UCSD-AML1 (cell line): ENCODE measurements at regions not wholly inside any gene's neighbourhood (a gene's known extent, or its start where the extent isn't known, plus 50 kb on each side); places are given as distances from the start of the nearest gene placed in this dataset.
"Not testable (repeated sequence)": the region's sequence is repeated elsewhere in the genome, so short reads cannot be mapped to it uniquely, and the experiment has no call there.

ENCODE experiments used
- DNase-seq: peaks from one replicate; lab custom pipeline; 2025; ENCODE audit not compliant: unreplicated experiment; lab: John Stamatoyannopoulos, UW

DNA sequence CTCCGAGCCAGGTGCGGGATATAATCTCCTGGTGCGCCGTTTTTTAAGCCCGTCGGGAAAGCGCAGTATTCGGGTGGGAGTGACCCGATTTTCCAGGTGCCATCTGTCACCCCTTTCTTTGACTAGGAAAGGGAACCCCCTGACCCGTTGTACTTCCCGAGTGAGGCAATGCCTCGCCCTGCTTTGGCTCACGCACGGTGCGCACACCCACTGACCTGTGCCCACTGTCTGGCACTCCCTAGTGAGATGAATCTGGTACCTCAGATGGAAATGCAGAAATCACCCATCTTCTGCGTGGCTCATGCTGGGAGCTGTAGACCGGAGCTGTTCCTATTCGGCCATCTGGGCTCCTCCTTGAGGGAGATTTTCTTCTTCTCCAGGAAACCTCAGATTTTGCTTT lies 1135.1 kb upstream of the DIAPH2 start:
- not testable (repeated sequence) for DNase-seq

DNA sequence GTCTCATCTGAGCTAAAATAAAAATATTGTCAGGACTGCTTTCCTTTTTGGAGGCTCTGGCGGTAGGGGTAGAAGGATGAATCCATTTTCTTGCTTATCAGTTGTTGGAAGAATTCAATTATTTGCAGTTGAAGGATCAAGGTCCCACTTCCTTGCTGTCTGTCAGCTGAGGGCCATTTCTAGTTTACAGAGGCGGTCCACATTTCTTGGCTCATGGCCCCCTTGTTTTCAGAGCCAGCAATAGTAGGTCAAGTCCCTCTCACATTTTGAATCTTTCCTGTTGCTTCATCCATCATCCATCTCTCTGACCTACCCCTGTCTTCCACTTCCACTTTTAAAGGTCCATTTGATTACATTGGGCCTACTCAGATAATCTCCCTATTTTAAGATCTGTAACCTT lies 1099.3 kb upstream of the DIAPH2 start:
- DNase-seq, result no peak

DNA sequence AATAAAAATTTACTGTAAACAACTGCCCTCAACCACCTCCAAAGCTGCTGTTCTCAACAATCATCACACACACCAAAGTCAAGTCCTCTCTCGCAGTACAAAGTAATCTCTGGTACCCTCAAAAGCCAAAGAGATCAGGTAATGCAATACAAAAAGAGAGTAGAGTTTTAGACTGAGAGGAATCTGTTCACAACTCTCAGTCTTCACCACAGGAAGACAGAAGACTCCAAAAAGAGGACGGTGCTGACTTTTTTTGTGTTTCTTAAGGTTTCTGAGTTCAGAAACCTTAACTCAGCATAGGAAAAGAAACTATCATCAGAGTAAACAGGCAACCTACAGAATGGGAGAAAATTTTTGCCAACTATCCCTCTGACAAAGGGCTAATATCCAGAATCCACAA lies 1072.3 kb upstream of the DIAPH2 start:
- DNase-seq, result no peak

DNA sequence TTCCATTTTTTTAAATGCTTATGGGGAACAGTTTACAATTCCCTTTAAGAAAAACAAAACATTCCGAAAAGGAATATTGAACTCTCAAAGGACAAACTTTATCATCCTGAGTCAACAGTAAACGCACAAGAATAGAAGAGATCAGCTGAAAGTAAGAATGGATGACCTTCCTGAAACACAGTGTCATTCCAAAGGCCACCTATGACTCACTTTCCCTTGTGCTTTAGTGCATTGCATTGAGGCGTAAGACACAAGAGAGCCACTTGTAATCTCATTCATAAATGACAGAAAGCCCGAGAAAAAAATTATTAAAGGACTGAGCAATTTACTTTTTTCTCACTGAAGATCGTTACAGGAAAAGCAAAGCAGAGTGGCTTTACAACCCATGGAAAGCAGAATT lies 1062.4 kb upstream of the DIAPH2 start:
- DNase-seq, result no peak

DNA sequence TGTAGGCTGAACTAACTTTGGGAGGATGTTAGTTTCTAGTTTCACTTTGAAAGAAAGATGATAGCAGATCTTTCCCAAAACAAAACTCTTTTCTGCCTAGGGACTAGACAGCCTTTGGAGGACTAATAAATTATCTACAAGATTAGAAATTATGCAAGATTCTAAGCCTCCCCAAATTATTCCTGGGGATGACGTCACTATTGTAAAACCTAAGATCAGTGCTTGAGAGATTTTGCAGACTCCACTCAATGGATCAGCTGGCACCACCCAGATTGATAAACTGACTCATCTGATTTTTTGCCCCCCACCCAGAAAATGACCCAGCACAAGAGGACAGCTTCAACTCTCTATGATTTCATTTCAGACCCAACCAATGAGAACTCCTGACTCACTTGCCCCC lies 1057.9 kb upstream of the DIAPH2 start:
- no peak for DNase-seq

DNA sequence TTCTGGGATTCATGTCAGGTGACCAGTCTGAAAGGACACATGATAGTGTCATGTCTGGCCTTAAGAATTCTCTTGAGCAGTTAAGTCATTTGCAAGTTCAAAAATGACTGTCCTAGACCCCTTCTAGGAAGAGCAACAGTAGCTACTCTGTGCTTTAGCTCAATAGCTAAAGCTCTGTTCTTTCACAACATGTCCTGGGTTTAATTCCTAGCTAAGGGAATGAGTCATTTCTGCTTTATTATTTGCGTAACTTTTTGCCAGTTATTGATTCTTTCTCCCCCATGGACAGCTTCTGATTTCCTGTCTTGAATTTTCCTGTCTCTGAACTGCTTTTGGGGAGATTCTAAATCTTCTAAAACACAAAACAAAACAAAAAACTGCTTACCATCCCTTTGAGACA lies 1055.8 kb upstream of the DIAPH2 start:
- no peak for DNase-seq

DNA sequence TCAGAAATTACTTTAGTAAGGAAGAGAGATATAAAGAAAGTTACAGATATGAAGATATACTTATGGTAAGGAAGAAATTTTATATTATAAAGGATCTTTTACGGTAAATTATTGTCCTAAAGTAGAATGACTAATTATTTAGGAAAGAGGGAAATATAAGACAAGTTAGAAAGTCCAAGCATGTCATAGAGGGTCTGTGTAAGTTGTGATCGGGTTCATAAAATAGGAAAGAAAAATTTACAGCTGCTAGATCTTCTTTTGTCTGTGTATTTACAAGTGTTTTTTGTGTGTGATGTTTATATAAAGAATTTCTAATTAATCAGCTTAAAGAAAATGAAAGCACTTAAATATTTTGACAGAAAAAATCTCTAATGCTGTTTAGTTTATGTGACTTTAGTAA lies 1054.9 kb upstream of the DIAPH2 start:
- no peak for DNase-seq

DNA sequence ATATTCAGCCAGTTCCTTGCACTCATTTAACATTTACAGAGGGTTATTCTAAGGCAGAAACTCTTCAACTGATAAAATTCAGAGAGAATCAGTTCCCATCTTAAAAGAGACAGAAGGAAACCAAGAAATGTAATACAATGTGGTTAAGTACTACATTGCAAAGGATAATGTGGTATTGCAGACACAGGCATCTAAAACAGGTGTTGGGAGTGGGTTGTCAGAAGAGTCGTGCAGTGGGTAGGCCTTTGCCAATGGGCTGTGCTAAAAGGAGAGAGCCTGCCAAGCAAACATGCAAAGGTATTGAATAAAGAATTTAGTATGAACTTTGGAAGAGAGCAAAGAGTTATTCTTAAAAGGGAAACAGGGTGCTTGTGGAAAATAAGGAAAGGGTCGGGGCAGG lies 1044.4 kb upstream of the DIAPH2 start:
- DNase-seq, result no peak

DNA sequence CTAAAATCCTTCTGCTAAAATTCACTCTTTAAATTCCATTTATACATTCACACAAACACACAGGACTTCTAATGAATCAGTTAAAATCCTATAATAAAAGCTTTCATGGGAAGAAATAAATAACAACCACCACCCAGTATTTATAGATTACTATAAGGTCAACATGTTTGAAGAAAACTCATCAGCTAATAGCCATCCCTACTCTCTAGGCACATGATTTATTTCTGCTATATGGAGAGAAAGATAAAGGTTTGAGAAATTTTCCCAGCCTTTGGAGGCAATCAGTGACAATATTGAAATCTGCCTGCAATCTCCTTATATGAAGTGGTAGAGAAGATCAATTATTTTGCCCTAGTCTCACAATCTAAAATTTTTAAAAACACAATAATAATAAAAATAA lies 1038.9 kb upstream of the DIAPH2 start:
- DNase-seq, result no peak

DNA sequence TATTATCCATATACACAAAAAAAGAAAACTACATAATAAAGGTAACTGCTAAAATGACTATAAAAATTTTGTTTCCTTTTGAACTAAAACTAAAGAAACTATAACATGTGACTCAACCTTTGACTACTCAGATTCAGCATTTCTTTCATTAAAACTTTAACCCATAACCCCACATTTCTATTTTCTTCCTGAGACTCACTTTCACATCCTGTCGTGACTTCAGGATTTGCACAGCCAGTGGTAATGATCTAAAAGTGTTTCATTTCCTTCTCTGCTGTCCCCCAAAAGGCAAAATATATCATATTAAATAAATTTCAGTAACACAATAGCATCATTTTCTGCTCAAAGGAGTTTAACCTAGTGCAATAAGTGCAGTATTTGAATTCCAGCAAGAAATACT lies 1022.4 kb upstream of the DIAPH2 start:
- DNase-seq, result no peak

DNA sequence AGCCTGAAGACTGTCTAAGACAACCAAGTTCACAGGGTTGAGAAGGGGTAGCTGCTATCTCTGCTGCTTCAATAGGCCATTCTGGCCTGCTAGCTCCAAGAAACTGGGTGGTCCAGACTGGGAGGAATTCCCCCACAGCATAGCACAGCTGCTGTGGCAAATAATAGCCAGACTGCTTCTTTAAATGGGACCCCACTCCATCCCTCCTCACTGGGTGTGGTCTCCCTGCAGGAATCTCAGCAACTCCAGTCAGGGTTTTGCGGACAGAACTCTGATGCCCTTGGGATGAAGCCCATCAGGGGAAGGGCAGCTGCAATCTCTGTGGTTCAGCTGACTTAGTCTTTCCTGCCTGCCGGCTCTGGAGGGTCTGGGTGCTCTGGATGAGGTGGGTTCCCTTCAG lies 1018.6 kb upstream of the DIAPH2 start:
- DNase-seq, result no peak

DNA sequence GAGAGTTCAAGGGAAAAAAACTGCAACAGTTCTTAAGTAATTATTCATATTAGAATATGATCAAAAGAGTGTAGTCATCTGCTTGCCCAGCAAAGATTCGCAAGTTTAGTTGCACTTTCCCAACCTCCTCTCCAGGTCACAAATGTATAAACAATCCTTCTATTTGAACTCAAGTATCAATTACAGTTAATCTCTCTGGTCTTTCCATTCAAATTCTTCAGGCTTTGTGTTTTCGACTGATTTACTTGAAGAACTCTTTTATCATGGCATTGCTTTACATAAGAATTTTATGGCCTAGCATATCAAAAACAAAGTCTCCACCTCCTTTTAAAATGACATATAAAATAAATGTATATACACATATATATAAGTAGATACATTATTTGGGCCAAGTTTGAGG lies 1009.6 kb upstream of the DIAPH2 start:
- DNase-seq, result no peak

DNA sequence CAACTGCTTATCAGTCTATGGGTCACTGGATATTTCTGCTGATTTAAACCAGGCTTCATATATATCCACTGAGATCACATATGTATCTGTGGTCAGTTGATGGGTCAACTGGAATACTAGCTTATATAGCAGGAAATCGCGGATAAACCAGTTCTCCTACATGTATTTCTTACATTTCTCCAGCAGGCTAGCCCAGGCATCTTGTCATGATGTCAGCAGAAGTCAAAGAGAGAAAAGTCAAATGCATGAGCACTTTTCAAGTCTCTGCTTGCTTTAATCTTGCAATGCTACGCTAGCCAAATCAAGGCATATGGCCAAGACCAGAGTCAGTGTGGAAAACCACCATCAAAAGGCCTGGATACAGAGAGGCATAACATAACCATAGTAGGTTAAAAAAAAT lies 1008.8 kb upstream of the DIAPH2 start:
- DNase-seq, result no peak

DNA sequence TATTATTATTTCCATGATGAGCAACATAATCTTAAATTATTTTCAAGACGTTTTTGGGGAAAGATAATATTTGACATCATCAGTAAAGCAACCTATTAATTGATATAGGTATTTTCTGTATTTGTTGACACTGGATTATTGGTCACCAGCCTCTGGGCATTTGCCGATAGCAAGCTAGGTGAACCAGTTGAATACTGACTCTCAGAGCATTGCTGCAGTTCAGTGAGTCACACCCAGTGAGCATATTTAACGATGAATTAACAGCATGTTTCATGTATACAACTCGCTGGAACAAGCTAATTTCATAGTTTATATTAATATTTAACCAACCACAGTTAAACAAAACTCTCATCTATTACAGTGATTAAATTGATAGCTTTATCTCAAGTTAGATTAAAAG lies 1006.0 kb upstream of the DIAPH2 start:
- no peak for DNase-seq

DNA sequence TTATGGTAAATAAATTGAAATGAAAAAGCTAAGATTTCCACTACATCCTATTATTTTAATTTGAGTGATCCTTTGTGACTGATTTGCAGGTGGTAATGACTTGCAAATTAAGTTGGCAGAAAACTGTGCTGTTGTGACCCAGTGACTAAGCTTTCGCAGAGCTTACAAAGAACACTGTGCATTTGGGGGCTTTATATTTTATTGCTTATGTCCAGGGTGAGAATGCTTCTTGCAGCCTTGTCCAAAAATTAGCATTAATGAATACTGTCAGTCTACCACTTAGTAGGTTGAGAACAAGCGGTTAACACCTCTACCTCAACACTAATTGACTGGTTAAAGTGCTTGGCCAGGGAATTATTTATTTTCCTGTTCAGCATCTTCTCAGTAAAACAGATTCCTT lies 991.3 kb upstream of the DIAPH2 start:
- no peak for DNase-seq

DNA sequence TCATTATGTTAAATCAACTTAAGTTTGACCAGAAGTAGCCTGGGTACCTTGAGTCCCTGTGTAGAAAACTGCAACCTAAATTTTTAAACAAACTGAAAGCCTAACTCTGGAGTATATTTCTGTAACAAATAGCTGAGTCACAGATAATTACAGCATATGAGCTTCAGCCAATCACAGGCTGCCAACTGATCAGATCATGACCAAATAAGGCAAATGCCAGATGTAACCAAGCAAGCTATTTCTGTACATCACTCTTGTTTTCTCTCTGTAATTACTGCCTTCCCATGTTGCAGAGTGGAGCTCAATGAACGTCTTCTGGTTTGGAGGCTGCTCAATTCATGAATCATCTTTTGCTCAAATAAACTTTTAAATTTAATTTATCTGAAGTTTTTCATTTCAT lies 980.9 kb upstream of the DIAPH2 start:
- DNase-seq, result no peak

DNA sequence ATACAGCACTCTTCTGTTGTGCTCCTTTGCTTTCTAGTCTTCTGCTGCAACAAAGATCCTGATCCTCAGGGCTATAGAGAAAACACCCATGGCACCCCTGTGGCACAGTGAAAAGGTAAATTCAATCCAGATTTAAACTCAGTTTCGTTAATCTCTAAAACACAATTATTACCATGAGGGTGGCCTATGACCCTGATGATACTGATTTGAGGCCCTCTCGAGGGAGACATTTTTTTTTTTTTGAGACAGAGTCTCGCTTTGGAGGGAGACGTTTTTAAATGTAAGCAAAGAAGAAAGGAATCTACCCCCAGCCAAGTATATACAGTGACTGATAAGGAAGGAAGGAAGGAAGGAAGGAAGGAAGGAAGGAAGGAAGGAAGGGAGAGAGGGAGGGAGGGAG lies 967.8 kb upstream of the DIAPH2 start:
- DNase-seq, result no peak

DNA sequence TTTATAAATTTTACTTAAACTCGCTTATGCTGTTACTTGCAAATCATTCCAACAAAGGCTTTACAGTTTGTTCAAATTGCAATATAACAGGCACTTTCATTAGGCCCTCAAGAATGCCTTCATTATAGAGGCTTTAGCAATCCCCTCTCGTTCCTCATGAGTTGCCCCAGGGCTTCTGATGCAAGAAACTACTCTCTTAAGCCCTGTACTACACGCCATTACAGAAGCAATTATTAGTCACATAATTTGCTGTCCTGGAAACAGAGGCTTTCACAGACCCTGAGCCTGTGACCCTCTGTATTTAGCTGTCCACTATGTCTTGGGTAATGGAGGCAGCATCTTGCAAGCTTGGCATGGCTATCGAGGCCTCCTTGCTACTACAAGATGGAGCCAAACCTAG lies 965.9 kb upstream of the DIAPH2 start:
- DNase-seq, result no peak

DNA sequence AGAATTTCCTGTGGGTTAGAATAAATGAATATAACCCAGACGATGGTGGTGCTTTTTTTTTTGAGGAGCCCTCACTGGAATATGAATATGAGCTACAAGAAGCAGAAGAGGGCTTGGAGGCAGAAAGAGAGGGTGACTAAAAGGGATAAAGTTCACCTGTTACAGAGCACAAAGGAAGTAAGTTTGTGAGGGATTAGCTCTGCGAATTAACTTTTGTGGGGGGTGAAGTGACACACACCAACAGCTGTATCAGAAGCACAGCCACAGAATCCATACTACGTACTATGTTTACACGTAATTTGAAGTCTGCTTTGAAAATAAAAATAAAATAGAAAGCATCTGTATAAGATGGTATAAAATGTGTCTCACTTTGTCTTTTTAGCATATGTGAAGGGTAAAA lies 963.6 kb upstream of the DIAPH2 start:
- DNase-seq, result no peak

DNA sequence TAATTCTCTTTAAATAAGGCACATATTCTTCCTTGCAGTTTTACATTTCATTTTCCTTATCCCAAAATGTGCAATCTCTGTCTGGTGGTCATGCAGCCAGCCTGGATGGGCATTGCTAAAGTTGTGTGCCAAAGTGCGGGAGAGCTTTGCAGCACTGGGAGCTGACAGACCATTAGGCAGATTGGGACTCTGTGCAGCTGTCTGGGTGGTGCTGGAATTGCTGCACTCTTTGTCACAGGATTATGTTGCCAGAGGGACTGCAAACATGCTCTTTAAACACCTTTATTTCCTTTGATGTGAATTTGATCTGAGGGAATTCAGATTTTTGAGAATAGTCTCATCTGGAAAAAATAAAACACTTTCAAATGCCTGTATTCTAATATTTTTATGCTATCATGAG lies 956.2 kb upstream of the DIAPH2 start:
- no peak for DNase-seq

DNA sequence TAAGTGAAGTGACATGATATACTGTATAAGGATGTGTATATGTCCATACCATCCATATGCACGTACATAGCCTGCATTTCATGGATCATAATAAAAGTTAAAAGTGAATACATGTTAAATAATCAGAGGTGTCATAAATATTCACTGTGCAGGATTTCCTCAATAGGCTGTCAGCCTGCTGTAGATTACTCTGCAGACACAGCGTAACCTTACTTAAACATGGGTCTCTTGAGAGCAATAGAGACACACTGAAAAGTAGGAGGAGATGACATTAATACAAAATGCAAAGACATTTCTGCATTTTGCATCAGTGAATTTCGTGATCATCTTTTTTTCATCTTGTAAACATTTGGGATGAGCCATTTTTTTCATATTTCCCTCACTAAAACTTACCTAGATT lies 955.2 kb upstream of the DIAPH2 start:
- DNase-seq, result no peak

DNA sequence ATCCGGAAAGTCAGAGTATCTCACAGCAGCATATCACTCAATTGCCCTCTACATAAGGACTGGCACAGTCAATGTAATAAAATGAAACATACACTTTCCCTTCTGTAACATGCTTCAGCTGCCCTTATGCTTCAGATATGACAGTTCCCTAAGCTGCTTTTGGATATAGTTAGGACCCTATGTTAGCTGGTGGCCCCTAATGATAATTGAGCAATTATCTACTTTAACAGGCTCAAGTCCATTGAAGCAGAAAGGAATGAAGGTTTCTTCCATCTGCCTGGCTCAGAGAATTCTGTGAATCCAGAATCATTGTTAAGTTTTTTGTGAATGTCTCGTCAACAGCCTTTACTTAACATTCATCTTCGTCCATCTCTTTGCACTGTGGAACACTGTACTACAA lies 951.2 kb upstream of the DIAPH2 start:
- DNase-seq, result no peak

DNA sequence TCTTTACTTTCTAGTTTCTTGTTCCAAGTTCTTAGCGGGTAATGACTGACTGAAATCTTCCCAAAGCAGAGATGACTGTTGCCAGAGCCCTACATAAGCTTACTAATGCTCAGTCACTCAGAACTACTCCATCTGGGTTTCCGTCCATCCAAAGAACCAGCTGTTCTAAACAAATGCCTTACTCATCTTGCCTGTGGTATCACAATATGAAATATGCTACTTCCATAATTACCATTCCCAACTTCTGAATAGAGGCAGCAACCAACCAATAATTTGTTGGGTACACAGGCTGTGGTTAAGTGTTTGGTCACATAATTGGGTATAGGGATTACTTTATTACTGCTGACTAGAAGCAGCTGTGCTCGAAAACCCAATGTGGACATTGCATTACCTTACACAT lies 930.2 kb upstream of the DIAPH2 start:
- DNase-seq, result no peak

DNA sequence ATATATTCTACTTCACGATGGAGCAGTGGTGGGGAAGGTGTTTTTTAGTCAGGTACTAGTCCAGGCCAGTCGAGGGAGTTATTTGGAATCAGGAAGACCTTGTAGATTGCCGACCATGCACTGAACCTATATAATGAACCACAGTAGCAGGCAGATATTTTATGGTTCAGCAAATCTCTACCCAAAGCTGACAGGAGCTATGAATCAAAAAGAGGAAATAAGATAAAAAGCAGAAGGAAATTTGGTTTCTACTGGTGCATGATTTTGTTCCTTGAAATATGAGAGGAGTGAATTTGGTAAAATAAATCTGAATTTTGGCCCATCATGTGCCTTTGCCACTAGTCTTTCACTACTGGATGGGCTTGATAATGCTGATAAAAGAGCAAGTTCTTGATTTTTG lies 924.3 kb upstream of the DIAPH2 start:
- no peak for DNase-seq
